ENCODE measurements at regions not wholly inside any gene's neighbourhood (a gene's known extent, or its start where the extent isn't known, plus 50 kb on each side); places are given as distances from the start of the nearest gene placed in this dataset.

- TF ChIP-seq FOXP4 (CRISPR knock-in tag; IDR thresholded peaks at IDR 0.05): no peak
- TF ChIP-seq NFYB (CRISPR knock-in tag; conservative IDR thresholded peaks at IDR 0.05; ENCODE audit: low read depth): no peak
- TF ChIP-seq PRDM15 (CRISPR knock-in tag; IDR thresholded peaks at IDR 0.05): no peak
- TF ChIP-seq EMX1 (CRISPR knock-in tag; IDR thresholded peaks at IDR 0.05): no peak
- TF ChIP-seq FOXK1 (CRISPR knock-in tag; IDR thresholded peaks at IDR 0.05): no peak
- no peak for TF ChIP-seq ZNF121 (CRISPR knock-in tag; IDR thresholded peaks at IDR 0.05)
- no peak for TF ChIP-seq ATF3 (CRISPR knock-in tag; conservative IDR thresholded peaks at IDR 0.05)
Observed at GRCh38 chr2:203586206-203586605, 51.1 kb upstream of the RAPH1 start (continued).

- H3K9me3 Mint-ChIP-seq: no peaks in the 10 kb centered on the region
- TF ChIP-seq ZSCAN18 (CRISPR knock-in tag; IDR thresholded peaks at IDR 0.05): no peak
- TF ChIP-seq KAT7 (CRISPR knock-in tag; IDR thresholded peaks at IDR 0.05; ENCODE audit: borderline replicate concordance): no peak
- TF ChIP-seq TEAD1 (CRISPR knock-in tag; IDR thresholded peaks at IDR 0.05): no peak
- H3K27ac Mint-ChIP-seq: no peak overlapping the region
- CTCF ChIA-PET: no interaction called here
- no peak overlapping the region for H3K4me3 Mint-ChIP-seq
- no peak for ATAC-seq
- peaks cover 15% of the 10 kb centered on the region for H3K4me1 Mint-ChIP-seq
- no peaks in the 10 kb centered on the region; the same call in 1 of the 2 replicates for H3K27me3 Mint-ChIP-seq (ENCODE audit: low read depth)
- no peaks in the 10 kb centered on the region for H3K36me3 Mint-ChIP-seq
- DNase-seq (ENCODE audit: low spot score): no peak
- POLR2A ChIA-PET: no interaction called here
Observed at GRCh38 chr2:203586696-203587095, 51.6 kb upstream of the RAPH1 start.

GRCh38 chr2:203590496-203590895, 55.4 kb upstream of the RAPH1 start:
- Mint-ChIP-seq H3K27me3 (ENCODE audit: low read depth) (no peaks in the 10 kb centered on the region; the same call in 1 of the 2 replicates), H3K4me1 (peaks cover 12% of the 10 kb centered on the region), H3K4me3 (no peak overlapping the region), H3K9me3 (no peaks in the 10 kb centered on the region), H3K27ac (no peak overlapping the region), H3K36me3 (no peaks in the 10 kb centered on the region)
- no peak for DNase-seq (ENCODE audit: low spot score)
- ChIA-PET POLR2A (no interaction called here), CTCF (no interaction called here)
- no peak for TF ChIP-seq ESRRA (CRISPR knock-in tag; IDR thresholded peaks at IDR 0.05; ENCODE audit: borderline replicate concordance)
- TF ChIP-seq ATF6 (CRISPR knock-in tag; IDR thresholded peaks at IDR 0.05): no peak
- no peak for TF ChIP-seq PRDM15 (CRISPR knock-in tag; IDR thresholded peaks at IDR 0.05)
- TF ChIP-seq SP1 (CRISPR knock-in tag; conservative IDR thresholded peaks at IDR 0.05): no peak
- no peak for TF ChIP-seq CDX4 (CRISPR knock-in tag; IDR thresholded peaks at IDR 0.05; ENCODE audit: borderline replicate concordance)
- TF ChIP-seq ETV6 (CRISPR knock-in tag; IDR thresholded peaks at IDR 0.05): no peak
- no peak for TF ChIP-seq RELA (CRISPR knock-in tag; IDR thresholded peaks at IDR 0.05; ENCODE audit: borderline replicate concordance)
- TF ChIP-seq IRF1 (CRISPR knock-in tag; IDR thresholded peaks at IDR 0.05): no peak
- no peak for TF ChIP-seq GTF2I (CRISPR knock-in tag; conservative IDR thresholded peaks at IDR 0.05)
- no peak for TF ChIP-seq NR2C2 (CRISPR knock-in tag; IDR thresholded peaks at IDR 0.05)
- no peak for ATAC-seq
